RPMI7951 (cell line): ENCODE measurements at regions not wholly inside any gene's neighbourhood (a gene's known extent, or its start where the extent isn't known, plus 50 kb on each side); places are given as distances from the start of the nearest gene placed in this dataset.

ENCODE experiments used
- DNase-seq: peaks from one replicate; pipeline ENCODE4 v3.0.0-alpha.2; 2012; ENCODE audit warnings: low read depth

- DNase-seq: peak; percentile 0
These were observed 133.7 kb downstream of the NMUR2 start for GRCh38 chr5:152271420-152271819.

- no peak for DNase-seq
These were observed 135.0 kb downstream of the NMUR2 start for GRCh38 chr5:152270096-152270495.

GRCh38 chr5:152269533-152269932, 135.5 kb downstream of the NMUR2 start:
- DNase-seq: no peak

DNA sequence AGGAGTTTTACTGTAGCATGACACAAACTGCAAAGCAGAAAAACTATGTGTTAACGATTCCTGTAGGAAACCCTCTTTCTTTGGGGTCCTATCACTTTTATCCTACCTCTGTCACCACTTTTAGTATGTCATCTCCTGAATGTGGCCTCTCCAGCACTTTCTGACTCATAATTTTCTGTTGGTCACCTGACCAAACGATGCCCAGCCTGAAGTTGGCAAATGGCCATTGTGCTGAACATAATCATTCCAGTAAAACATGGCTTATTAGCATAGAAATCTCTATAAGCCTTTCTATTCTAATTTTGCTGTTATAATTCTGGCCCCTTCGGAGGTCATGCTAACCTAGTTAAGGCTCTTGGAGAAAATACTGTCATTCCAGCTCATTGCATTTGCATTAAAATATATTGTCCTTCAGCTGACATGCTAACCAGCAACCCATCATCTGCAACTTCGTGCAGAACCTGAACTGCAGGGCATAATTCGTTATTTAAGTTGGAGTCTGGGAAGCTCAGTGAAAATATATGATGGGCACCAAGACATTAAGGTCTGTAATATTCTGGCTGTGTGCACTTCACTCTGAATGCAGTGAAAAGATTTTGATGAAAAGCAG, 140.3 kb downstream of the NMUR2 start:
- no peak for DNase-seq

DNA sequence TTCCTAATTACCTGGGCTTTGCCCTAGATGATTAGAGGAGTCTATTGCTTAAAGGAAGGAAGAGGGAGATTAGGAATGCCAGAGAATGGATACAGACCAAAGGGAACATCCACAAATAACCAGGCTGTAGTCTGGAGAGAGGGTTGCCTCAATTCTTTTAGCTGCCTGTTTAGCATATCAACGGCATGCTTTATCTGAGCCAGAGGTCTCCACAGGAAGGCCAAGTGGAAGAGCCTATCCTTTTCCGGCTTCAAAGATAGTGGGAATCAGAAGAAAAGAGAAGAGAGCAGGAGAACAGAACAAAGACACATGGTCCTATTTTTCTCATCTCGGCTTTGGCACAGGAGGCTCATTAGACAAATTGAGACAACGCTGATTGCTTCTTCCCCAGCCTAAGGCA, 142.4 kb downstream of the NMUR2 start:
- DNase-seq: no peak

DNA sequence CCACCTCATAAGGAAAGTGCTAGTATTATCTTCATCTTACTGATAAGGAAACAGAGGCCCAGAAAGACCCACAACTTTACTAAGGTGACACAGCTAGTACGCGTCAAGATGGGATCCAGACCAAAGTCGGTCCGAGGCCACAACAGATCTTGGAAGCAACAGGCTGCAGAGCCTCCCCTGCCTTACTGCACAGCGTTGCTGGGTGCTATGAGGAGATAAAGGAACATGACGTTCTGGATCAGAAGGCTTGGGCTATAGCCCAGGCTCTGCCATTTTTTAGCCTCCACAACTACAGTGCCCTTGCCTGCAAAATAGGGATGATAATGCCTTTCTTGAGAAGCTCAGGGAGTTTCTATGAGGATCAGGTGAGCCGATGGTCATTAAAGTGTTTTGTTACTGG, 144.1 kb downstream of the NMUR2 start:
- no peak for DNase-seq

DNA sequence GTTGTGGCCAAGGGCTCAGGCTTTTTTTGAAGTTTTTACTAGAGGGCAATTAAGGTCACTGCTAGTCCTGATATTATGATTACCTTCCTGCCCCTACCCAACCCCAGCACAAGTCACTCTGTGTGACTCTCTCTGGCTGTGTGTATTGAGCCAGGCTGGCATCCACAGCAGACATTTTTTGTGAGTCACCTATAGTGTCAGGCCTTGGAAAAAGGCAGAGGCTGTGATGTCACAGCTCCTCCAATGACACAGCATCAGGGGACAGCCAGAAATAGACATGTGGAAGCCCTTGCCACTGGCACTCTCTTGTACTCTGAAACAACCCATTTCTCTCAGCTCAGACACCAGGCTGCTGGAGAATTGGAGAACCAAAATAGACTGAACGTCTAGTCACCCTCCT, 145.4 kb downstream of the NMUR2 start:
- no peak for DNase-seq

DNA sequence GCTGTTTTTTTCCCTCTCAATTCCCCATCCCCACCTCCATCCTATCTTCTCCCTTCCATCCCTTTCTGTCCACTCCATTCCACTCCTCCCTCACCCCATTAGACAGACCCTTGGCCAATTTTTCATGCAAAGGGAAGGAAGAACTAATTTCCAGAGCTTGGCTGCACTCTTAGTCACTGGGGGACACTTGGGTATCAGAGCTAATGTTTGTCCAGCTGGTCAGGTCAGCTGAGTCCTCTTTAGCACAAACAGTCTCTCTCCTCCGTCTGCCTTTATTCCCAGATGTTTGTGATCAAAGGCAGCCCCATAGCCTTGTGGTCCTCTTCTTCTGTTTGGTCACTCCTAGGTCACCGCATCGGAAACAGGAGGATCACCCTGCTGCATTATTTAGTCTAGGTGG, 148.5 kb downstream of the NMUR2 start:
- no peak for DNase-seq

DNA sequence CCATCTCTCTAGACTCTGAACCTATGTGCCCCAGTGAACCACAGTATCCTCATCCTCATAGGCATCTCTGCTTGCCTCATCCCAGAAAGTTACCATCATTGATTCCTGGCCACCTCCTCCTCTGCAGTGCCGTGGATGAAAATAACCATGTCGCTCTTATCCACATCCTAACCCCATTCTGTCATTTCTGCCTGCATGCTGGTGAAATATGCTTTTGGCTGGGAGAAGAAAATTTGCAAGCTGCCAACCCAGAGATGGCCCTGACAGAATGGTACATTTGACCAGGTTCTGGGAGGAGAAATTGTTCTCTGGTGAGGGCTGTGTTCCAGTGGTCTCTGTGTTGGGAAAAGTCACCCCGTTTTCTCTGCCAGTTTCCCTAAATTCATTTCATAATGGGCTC, 149.7 kb downstream of the NMUR2 start:
- DNase-seq: no peak

GRCh38 chr5:152247850-152248385, 157.2 kb downstream of the NMUR2 start:
- DNase-seq: no peak

GRCh38 chr5:152246401-152246800, 158.7 kb downstream of the NMUR2 start:
- DNase-seq: peak; percentile 3

- no peak for DNase-seq
These were observed 167.5 kb downstream of the NMUR2 start for GRCh38 chr5:152237531-152237930.

DNA sequence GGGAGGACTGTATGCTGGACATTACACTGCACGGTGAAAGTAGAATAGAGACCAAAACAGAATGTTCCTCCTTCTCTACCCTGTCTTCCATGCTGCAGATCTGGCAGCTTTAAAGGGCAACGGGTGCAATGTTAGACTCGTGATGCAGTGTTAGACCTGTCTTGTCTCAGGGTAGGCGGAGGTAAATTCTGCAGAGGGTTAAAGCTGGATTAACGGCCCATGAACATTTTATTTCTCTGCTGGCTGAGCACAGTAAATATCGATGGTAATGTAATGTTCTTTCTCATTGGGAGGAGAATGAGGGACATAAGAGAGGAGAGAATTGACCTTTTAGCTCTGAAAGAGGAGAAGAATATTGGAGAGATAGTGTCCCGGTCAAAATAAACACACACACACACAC, 178.9 kb downstream of the NMUR2 start:
- DNase-seq: no peak

DNA sequence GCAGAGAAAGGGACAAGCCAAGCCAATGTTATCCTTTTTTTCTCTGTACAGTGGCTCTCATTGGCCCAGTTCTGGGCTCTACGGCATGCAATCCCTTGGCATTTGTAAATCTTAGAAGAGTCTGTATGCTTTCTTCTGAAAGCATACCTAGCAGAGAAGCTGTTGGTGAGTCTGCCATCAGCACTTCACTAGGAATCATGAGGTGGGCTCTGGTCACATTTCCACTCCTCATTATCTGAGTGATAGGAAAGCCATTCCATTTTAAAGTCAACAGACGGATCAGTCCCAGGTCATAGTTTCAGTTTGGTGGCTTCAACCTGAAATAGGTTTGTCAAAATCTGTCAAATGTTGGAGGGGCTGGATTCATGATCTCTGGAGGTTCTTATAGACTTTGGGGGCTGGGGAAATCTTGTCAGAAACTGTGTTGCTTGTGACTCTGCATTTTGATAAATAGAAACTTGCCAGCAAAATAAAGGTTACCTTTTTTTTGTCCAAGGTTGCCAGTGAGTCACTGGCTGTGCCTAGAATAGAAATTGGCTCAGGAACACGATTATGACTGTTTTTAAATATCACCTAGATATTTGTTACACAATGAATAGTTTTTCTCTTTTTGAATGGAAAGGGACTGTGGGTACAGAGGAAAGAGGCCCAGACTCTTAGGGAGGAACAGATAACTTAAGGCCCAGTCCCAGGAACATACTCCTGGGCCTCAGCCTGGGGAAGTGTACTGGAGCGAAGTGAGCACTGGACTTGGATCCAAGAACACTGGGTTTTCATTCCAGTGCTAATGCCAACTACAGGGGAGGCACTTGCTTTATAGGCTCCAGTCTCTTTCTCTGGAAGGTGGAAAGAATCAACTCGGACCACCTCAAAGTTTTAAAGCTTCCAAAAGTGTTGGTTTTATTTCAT, 183.1 kb downstream of the NMUR2 start:
- no peak for DNase-seq

- DNase-seq: no peak
These were observed 186.4 kb downstream of the NMUR2 start for GRCh38 chr5:152218694-152219093.

DNA sequence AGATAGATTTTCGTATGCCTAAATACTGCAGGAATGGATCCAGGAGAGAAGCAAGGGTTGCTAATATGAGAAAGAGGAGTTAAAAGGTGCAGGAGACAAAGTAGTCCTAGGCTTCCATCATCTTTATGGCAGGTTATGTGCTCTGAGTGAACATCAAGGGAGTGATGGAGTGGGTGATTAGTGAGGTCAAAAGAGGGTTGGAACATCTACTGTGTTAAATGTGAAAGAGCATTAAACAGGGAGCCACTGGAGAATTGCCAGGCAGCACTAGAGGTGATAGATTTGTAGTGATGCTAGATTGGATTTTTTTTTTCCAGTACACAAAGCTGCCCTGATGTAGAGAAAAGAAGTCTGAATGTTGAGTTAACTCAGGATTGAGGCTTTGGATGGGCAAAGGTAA, 199.3 kb downstream of the NMUR2 start:
- no peak for DNase-seq

DNA sequence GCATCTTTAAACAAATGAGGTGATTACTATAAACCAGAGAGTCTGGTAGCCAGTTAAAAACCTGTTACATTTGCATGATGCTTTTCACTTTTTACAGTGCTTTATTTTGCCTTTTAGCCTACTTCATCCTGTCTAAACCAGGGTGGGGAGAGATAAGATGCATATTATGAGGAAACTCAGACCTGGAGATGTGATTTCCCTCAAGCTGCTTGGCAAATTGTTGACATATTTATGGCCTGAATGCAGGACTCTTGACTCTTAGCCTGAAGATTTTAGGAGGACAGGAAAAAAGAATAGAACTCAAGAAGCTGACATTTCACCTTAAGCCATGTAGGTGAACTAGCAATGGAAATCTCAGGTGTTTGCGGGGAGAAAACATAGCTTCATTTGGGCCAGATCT, 202.8 kb downstream of the NMUR2 start:
- no peak for DNase-seq

- no peak for DNase-seq
These were observed 211.5 kb downstream of the NMUR2 start for GRCh38 chr5:152193391-152194107.

- DNase-seq: no peak
These were observed 216.8 kb downstream of the NMUR2 start for GRCh38 chr5:152188251-152188650.

DNA sequence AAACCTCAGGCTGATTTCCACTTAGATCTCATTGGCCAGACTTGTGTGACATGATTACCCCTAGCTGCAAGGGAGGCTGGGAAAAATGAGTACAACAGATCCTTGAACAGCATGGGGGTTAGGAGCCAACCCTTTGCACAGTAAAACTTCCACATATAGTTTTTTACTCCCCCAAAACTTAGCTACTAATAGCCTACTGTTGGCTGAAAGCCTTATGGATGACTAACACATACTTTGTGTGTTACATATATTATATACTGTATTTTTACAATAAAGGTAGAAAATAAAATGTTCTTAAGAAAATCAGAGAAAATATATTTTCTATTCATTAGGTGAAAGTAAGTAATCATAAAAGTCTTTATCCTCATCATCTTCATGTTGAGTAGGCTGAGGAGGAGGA, 217.4 kb downstream of the NMUR2 start:
- DNase-seq: no peak

DNA sequence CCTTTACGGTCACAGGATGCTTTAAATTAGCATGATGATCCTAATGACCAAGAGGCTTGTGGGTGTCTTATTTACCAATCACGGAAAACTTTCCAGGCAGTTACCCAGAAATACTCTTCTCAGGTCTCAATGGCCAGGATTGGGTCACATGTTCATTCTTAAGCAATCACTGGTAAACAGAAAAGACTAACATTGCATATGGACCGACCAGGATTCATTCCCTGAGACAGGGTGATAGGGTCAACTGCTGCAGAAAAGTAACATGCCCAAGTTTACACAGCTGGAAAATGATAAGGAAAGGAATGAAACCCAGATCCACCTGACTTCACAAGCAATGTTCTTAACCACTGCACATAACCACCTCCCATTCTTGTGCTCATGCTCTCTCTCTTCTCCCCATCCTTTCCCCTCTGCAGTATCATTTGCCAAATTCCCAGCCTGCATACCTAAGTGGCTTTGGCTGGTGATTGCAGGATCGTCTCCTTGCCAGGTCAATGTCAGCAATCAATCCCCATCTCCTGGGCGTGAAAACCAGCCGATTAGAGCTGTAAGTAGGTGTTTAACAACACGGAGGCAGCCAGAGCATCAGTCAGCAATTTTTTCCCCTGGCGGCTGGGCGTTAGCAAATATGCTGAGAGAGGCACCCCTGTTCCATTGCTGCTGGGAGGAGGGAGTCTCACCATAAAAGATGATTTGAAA, 219.4 kb downstream of the NMUR2 start:
- no peak for DNase-seq

DNA sequence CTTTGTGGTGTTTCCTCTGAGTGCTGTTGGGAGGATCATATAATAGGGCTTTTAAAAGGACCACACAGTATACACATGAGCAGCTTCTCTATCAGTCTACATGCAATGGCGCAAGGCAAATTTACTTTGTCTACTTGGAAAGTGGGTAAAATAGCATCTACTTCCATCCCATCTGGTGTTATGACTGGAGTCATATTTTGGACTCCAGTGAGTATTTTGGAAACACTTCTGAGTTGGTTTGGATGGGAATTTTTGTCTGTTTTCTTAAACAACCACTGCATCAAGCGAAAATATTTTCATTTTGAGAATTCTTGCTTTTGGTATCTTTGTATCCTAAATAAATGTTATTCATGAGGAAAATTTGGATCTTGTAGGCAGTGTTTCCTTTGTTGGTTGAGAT, 220.8 kb downstream of the NMUR2 start:
- DNase-seq: no peak
